ENCODE measurements at regions not wholly inside any gene's neighbourhood (a gene's known extent, or its start where the extent isn't known, plus 50 kb on each side); places are given as distances from the start of the nearest gene placed in this dataset.

- H3K9ac ChIP-seq (ENCODE audit: low read depth, low read length) = no peak overlapping the region
- H3K4me1 ChIP-seq (ENCODE audit: control insufficient read depth, insufficient read depth, low read length) = peaks cover 26% of the 10 kb centered on the region
Observed at GRCh38 chr5:124675931-124676846, 70.2 kb downstream of the ZNF608 start.

DNA sequence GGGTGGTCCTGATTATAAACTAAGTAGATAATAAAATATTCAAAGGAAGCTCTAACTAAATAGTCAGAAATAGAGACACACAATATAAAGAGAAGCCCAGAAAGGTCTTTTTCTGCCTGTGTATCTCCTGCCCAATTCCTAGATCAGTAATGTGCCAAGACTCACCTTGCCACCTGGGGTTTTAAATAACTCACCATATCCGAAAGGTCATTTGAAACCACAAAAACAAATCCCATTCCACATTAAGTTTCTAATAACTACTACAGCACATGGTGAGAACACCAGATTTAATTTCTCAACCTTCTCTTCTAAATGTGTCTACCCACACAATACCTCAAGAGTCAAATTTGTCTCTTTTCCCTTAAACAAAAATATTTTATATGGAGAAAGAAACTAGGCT is 75.2 kb downstream of the ZNF608 start:
- no peaks in the 10 kb centered on the region for H3K36me3 ChIP-seq (ENCODE audit: insufficient read depth, low read length)
- H3K27me3 ChIP-seq (ENCODE audit: control insufficient read depth, insufficient read depth, low read length) = no peaks in the 10 kb centered on the region
- peaks cover 17% of the 10 kb centered on the region for H3K4me1 ChIP-seq (ENCODE audit: control insufficient read depth, insufficient read depth, low read length)
- no peak overlapping the region for H3K4me2 ChIP-seq (ENCODE audit: low read length)
- H3K4me3 ChIP-seq (ENCODE audit: low read length) = no peak overlapping the region
- no peaks in the 10 kb centered on the region for H3K9me3 ChIP-seq (replicated peaks; ENCODE audit: low read length)
- H3K9ac ChIP-seq (ENCODE audit: low read depth, low read length) = no peak overlapping the region

More at GRCh38 chr5:124675931-124676846, 70.2 kb downstream of the ZNF608 start:
- Histone ChIP-seq H3K4me3 (ENCODE audit: low read length) (no peak overlapping the region), H3K9me3 (replicated peaks; ENCODE audit: low read length) (no peaks in the 10 kb centered on the region), H3K4me2 (ENCODE audit: low read length) (no peak overlapping the region), H3K36me3 (ENCODE audit: insufficient read depth, low read length) (no peaks in the 10 kb centered on the region), H3K27me3 (ENCODE audit: control insufficient read depth, insufficient read depth, low read length) (no peaks in the 10 kb centered on the region)

DNA sequence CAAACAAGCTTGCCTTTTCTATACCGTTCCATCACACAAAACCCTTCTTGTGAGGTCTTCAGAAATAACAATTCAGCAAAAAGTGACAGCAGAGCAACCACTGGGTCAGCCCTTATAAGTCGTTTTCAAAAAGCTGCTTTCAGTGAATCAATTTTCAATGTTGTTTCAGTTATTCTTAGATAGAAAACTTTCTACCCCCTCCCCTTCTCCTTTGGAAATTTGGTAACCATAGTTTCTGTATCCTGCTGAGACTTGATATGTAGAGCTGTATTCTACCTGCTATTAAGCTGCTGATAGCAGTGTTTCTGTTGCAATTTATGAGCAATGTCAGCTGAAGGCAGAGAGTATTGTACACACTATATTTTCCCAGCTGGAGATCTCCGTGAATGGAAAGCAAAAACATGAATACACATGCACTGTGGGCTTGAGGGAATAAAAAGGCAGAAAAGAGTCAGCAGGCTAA is 75.7 kb downstream of the ZNF608 start:
- Histone ChIP-seq H3K27me3 (ENCODE audit: control insufficient read depth, insufficient read depth, low read length) (no peaks in the 10 kb centered on the region), H3K9me3 (replicated peaks; ENCODE audit: low read length) (no peaks in the 10 kb centered on the region), H3K4me2 (ENCODE audit: low read length) (no peak overlapping the region), H3K36me3 (ENCODE audit: insufficient read depth, low read length) (no peaks in the 10 kb centered on the region), H3K9ac (ENCODE audit: low read depth, low read length) (no peak overlapping the region), H3K4me3 (ENCODE audit: low read length) (no peak overlapping the region), H3K4me1 (ENCODE audit: control insufficient read depth, insufficient read depth, low read length) (peaks cover 14% of the 10 kb centered on the region)

- no peaks in the 10 kb centered on the region for H3K27me3 ChIP-seq (ENCODE audit: control insufficient read depth, insufficient read depth, low read length)
- no peak overlapping the region for H3K9ac ChIP-seq (ENCODE audit: low read depth, low read length)
- H3K4me1 ChIP-seq (ENCODE audit: control insufficient read depth, insufficient read depth, low read length) = peaks cover 20% of the 10 kb centered on the region
- H3K36me3 ChIP-seq (ENCODE audit: insufficient read depth, low read length) = no peaks in the 10 kb centered on the region
- H3K9me3 ChIP-seq (replicated peaks; ENCODE audit: low read length) = no peaks in the 10 kb centered on the region
- no peak overlapping the region for H3K4me2 ChIP-seq (ENCODE audit: low read length)
- no peak overlapping the region for H3K4me3 ChIP-seq (ENCODE audit: low read length)
Observed at GRCh38 chr5:124669956-124670721, 76.3 kb downstream of the ZNF608 start.

DNA sequence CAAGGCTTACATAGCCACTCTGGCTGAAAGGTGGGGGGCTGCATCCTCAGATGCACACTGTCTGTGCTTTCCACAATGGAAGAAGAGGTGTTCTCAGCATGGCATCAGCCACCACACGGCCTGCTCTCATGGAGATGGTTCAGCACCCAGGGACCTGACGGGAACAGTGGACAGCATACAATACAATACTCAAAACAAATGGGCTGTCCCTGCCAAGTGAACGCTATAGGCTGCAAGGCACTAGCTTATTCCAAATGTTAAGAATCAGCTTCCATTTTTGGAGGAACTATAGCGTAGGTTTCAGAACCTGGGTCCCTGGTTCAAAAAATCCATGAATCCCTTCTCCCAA is 77.2 kb downstream of the ZNF608 start:
- Histone ChIP-seq H3K9ac (ENCODE audit: low read depth, low read length) (no peak overlapping the region), H3K9me3 (replicated peaks; ENCODE audit: low read length) (no peaks in the 10 kb centered on the region), H3K4me2 (ENCODE audit: low read length) (no peak overlapping the region), H3K4me1 (ENCODE audit: control insufficient read depth, insufficient read depth, low read length) (peaks cover 22% of the 10 kb centered on the region), H3K27me3 (ENCODE audit: control insufficient read depth, insufficient read depth, low read length) (no peaks in the 10 kb centered on the region), H3K4me3 (ENCODE audit: low read length) (no peak overlapping the region), H3K36me3 (ENCODE audit: insufficient read depth, low read length) (no peaks in the 10 kb centered on the region)

DNA sequence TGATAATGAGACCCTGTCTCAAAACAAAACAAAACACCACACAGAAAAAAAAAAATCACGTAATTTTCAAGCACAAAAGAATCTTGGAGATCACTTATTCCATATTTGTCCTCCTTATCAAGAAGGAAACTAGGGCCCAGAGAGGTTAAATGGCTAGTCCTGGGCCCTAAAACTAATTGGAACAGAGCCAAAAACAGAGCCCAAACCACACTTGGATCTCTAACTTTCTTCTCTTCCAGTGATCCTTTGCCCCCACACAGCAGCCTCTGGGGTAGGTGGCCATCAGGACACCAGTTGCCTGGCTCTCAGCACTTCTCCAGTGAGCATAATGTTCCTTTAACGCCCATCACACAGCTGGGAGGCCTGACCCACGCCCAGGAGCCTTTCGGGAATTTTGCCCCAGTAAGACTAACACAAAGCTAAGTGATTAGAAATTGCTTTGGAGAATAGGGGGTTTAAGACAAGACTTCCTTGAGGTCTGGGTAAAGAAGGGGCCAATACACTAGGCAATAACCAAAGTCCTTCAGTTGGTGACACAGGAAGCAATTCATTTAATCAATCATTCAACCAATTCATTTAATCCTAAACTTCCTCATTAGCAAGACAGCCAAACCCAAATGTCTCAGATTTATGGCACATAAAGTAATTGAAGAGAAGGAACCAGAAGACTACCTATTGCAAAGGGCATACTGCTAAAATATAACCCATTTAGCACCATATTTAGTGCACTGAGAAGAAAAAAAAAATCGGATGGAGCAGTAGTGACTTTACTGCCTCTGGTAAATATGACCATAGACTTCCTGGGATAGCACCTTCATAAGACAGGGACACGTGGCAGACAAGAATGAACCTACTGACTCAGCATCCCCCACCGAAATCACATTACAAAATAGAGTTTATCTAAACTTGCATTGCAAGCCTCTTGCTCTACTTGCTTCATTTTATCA is 77.8 kb downstream of the ZNF608 start:
- H3K4me2 ChIP-seq (ENCODE audit: low read length) = no peak overlapping the region
- no peak overlapping the region for H3K4me3 ChIP-seq (ENCODE audit: low read length)
- peaks cover 22% of the 10 kb centered on the region for H3K4me1 ChIP-seq (ENCODE audit: control insufficient read depth, insufficient read depth, low read length)
- H3K27me3 ChIP-seq (ENCODE audit: control insufficient read depth, insufficient read depth, low read length) = no peaks in the 10 kb centered on the region
- H3K9me3 ChIP-seq (replicated peaks; ENCODE audit: low read length) = no peaks in the 10 kb centered on the region
- no peak overlapping the region for H3K9ac ChIP-seq (ENCODE audit: low read depth, low read length)
- no peaks in the 10 kb centered on the region for H3K36me3 ChIP-seq (ENCODE audit: insufficient read depth, low read length)

DNA sequence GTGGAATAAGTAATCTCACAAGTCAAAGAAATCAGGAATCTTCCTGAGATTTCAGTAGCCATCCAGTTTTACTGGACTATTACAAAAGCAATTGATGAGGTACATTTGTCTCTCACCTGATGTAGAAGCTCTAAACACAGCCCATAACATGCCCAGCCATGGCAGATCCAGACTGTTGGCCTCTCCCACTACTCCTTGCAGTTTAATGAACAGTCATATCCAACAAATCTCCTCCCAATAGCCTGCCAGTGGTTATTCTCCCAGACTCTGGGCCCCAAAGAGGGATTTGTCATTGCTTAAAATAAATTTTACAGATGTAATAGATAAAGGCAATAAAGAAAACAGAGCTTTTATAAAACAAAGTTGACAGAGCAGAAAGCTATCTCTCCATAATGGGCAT is 80.8 kb downstream of the ZNF608 start:
- Histone ChIP-seq H3K4me3 (ENCODE audit: low read length) (no peak overlapping the region), H3K27me3 (ENCODE audit: control insufficient read depth, insufficient read depth, low read length) (no peaks in the 10 kb centered on the region), H3K9ac (ENCODE audit: low read depth, low read length) (no peak overlapping the region), H3K4me2 (ENCODE audit: low read length) (no peak overlapping the region), H3K9me3 (replicated peaks; ENCODE audit: low read length) (no peaks in the 10 kb centered on the region), H3K4me1 (ENCODE audit: control insufficient read depth, insufficient read depth, low read length) (peaks cover 43% of the 10 kb centered on the region), H3K36me3 (ENCODE audit: insufficient read depth, low read length) (no peaks in the 10 kb centered on the region)

DNA sequence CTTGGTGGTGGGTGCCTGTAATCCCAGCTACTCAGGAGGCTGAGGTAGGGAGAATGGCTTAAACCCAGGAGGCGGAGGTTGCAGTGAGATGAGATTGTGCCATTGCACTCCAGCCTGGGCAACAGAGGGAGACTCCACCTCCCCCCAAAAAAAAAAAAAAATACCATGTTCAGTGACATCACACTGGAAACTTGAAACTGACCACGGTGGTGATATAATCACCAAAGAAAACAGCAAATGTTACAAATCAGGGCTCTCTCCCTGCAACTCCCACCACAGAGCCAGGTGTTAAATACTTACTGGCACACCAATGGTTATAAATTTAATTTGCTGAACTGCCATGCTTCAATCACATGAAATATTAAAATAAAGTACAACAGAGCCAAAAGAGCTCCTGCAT is 81.4 kb downstream of the ZNF608 start:
- no peak overlapping the region for H3K9ac ChIP-seq (ENCODE audit: low read depth, low read length)
- H3K4me3 ChIP-seq (ENCODE audit: low read length) = no peak overlapping the region
- no peaks in the 10 kb centered on the region for H3K9me3 ChIP-seq (replicated peaks; ENCODE audit: low read length)
- H3K4me1 ChIP-seq (ENCODE audit: control insufficient read depth, insufficient read depth, low read length) = peaks cover 44% of the 10 kb centered on the region
- H3K4me2 ChIP-seq (ENCODE audit: low read length) = no peak overlapping the region
- H3K27me3 ChIP-seq (ENCODE audit: control insufficient read depth, insufficient read depth, low read length) = no peaks in the 10 kb centered on the region
- H3K36me3 ChIP-seq (ENCODE audit: insufficient read depth, low read length) = no peaks in the 10 kb centered on the region

DNA sequence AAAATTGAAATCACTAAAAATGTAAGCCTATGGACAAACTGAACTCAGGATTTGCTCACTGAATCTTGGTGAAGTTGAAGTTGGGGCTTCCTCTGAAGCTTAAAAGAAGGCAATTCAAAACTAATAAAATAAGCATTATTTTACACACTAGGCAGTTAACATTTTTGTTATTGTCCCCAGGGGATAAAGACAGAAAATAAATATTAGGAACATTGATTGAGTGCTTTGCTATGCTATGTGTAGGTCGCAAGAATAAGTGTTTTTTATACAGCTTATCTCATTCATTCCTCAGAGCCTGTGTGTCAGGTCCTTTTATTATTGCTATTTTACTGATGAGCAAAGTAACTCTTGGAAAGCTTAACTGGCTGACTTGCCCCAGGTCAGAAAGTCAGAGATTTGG is 82.2 kb downstream of the ZNF608 start:
- no peaks in the 10 kb centered on the region for H3K9me3 ChIP-seq (replicated peaks; ENCODE audit: low read length)
- H3K36me3 ChIP-seq (ENCODE audit: insufficient read depth, low read length) = no peaks in the 10 kb centered on the region
- H3K27me3 ChIP-seq (ENCODE audit: control insufficient read depth, insufficient read depth, low read length) = no peaks in the 10 kb centered on the region
- no peak overlapping the region for H3K4me2 ChIP-seq (ENCODE audit: low read length)
- H3K4me1 ChIP-seq (ENCODE audit: control insufficient read depth, insufficient read depth, low read length) = peaks cover 41% of the 10 kb centered on the region
- no peak overlapping the region for H3K4me3 ChIP-seq (ENCODE audit: low read length)
- no peak overlapping the region for H3K9ac ChIP-seq (ENCODE audit: low read depth, low read length)

GRCh38 chr5:124663101-124663506 is 83.3 kb downstream of the ZNF608 start:
- Histone ChIP-seq H3K4me2 (ENCODE audit: low read length) (no peak overlapping the region), H3K9me3 (replicated peaks; ENCODE audit: low read length) (no peaks in the 10 kb centered on the region), H3K27me3 (ENCODE audit: control insufficient read depth, insufficient read depth, low read length) (no peaks in the 10 kb centered on the region), H3K4me3 (ENCODE audit: low read length) (no peak overlapping the region), H3K36me3 (ENCODE audit: insufficient read depth, low read length) (no peaks in the 10 kb centered on the region), H3K9ac (ENCODE audit: low read depth, low read length) (no peak overlapping the region), H3K4me1 (ENCODE audit: control insufficient read depth, insufficient read depth, low read length) (peaks cover 45% of the 10 kb centered on the region)

Data from skeletal muscle satellite cell (primary cell).